EH (cell line): ENCODE measurements at regions not wholly inside any gene's neighbourhood (a gene's known extent, or its start where the extent isn't known, plus 50 kb on each side); places are given as distances from the start of the nearest gene placed in this dataset.
A peak's percentile ranks its signal among the peaks of the same experiment; 100 is the strongest.

Source experiments
- DNase-seq: peaks from one replicate; pipeline ENCODE4 v3.0.0-alpha.2; 2015; ENCODE audit warnings: low read depth

DNA sequence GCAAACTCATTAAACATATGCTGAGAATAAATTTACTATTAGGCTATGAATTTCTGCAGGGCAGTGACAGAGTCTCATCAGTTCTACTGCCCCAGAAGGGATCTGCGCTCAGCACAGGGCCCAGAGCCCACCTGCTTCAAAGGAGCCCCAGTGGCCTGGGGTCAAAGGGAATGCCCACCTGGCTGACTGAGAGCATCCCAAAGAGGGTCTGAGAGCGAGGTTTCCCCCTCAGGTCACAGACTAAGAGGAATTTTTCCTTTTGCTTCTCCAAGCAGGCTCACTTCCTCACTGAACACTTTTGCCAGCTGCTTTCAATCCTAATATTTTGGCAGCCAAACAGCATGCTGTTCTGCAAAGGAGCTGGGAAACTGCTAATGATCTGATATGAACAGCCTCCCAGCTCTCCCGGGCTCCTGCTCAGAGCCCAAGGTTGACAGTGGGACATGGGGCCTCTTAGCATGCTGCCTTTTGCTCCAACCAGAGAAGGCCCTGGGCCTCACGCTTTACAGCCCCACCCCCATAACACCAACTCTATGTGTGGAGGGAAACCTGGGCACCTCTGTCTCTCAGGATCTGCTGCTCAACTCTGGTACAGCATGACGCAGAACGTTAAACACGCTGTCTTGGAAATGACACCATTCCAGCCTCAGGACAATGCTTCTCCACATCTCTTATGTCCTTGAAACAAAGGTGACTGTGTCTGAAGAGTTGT is 70.7 kb upstream of the SYT6 start:
- DNase-seq: no peak

DNA sequence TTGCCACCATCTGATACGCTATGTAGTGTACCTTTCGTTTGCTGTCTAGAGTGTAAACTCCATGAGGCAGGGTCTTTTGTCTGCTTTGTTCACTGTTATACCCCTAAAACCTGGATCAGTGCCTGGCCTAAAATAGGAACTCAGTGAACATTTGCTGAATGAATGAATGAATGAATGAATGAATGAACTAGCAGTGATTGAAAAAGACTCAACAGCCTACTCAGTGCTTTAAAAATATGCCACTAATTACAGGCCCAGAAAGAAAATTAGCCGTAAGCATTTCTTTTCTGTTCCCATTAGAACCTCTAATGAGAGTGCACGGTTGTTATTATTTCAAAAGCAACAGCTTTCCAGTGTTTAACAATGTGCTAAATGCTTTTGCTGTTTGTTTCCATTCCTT is 69.3 kb upstream of the SYT6 start:
- no peak for DNase-seq

DNA sequence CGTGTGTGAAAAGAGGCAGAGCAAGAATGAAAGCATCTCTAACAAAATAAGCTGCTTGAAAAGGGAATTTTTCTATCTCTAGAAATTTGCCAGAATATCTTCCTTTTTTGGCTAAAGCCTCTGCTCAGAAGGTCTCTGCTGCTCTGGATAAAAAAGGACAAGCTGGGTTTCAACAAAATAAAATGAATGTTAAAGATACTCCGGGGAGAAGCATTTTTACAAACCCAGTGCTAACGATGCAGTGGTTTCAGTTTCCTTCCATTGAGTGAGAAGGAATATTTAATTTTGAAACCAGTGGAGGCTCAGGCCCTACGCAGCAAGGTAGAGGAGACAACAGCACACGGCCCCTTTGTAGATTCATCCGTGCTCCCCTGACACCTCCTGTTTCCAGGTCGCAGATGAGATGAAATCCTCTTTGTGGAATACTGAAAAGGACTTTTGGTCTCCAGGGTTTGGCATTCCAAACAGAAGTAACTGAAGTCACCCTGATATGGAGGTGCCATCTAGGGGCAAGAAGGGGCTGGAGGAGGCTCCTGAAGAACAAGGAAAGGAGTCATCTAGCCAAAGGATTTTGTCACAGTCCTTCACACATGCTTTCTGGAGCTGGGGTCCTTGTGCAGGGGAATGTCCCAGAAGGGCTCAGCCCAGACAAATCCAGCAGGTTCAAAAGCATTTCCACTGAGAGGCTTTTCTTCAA is 65.7 kb upstream of the SYT6 start:
- peak; percentile 33 for DNase-seq

DNA sequence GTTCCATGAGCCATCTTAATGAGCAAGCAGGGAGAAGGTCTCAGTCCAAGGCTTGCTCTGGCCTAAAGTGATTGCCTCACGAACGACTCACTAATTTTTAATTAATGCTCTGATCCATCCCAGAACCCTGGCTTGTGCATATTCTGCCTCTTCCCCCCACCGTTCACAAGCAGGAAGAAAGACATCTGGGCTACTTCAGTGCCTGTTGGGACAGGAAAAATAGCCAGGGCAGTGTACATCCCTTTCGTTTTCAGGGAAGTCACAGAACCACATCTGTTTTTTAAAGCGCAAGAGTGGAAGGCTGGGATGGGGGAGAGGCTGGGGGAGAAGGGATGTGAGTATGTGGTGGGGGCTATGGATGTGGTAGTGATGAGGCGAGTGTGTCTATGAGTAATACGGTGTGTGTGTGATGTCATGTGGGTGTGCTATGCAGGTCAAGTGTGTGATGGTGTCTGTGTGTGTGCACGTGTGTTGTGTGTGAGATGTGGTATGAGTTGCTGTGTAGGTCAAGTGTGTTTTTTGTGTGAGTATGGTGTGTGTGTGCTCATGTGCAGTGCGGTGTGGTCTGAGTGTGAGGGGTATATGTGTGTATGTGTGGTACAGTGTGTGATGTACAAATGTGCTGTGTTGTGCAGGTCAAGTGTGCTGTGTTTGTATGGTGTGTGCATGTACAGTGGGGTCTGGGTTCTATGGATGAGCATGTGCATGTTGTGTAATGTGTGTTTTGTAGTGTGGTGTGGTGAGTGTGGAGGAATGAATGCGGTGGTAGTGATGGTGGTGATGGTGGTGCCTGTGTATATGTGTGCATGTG is 64.9 kb upstream of the SYT6 start:
- DNase-seq: no peak

DNA sequence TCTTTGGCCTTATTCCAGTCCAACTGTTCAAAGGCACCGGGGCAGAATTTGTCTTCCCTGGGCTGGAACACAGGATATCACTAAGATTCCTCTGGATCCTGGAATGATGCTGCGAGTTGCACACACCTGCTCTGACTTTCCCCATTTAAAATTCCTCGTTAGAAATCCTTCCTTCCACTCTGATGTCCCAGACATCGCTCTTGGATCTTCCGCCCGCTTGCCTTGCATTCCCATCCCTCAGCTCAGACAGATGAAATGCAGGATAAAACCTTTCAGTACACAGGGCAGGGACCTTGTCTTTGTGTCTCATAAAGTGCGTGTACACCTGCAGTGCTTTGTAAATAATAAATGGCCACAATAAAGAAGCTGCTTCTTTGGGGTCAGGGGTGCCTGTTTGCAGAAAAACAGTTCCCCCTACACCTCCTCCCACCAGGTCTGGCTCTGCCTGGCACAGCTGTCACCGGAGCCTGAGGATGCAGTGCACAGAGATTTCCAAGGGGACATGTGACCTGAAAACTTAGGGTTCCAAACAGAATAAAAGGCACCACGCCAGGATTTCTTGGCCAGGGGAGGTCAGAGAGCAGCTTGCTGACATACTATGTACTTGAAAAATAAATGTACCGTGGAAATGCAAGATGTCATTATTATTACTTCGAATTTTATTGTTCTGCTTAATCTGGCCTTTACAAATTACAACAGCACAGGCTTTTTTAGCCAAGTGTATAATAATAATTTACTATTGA is 62.9 kb upstream of the SYT6 start:
- DNase-seq: no peak

DNA sequence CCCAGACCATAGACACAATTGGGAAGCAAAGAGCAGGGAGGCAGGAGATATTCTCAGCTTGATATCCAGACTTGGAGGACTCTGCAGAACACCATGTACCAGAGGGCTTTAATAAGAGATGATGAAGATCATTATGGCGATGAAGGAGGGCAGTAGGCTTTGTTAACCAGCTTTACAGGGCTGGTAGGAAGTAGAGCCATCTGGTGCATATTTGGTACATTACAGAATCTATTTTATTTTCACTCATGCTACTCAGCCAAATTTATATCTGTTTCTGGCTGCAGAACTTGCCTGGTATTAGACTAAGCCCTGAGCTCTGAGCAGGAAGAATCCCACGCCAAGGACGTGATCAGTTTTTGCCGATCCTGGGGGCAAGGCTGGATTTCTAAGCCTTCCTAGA is 61.8 kb upstream of the SYT6 start:
- DNase-seq: peak; percentile 18

DNA sequence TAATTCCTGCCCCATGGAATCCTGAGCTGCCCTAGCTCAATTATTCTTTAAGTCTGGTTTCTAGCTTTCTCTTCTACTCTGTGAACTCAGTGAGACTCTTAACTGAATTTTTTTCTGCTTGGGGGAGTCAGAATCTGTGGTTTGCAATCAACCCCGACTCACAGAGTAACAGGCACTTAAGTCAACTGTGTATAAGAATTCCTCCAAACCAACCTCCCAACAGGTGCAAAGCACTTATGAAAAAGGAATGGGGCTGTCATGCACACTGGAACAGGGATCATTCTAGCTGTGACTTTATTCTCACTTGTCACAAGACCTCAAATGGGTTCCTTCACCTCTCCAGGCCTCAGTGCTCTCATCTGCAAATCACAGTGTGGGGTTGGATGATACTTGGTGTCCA is 60.3 kb upstream of the SYT6 start:
- no peak for DNase-seq

DNA sequence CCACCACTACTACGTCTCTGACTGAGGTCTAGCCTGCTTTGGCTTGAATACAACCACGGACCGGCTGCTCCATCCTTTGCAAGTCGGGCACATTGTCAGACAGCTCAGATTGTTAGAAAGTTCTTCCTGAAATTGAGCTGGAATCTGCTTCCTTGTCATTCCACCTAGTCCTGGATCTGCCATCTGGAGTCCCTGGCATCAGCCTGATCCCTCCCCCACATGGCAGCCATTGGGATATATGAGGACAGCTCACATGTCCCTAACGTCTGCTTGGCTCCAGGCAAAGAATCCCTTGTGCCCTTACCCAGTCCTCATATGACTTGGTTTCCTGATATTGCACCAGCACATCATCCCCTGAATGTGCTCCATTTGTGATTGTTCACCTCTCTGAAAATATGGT is 56.3 kb upstream of the SYT6 start:
- no peak for DNase-seq

DNA sequence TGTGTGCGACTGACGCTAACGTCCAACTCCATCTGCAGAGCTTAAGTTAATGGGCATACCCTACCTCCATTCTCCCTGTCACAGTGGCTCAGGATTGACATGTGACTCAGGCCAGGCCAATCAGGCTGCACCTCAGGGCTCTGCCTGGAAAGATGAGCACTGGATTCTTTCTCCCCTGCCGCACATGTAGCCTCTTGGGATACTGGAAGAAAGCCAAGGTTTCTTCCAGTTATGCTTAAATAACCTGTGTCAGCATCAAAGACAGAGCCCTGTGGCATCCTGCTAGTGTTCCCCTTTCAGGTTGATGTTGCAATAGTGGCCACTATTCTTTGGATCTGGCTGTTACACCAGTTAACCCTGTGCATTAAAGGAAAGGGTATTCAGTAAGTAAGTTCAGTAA is 55.0 kb upstream of the SYT6 start:
- DNase-seq: no peak

DNA sequence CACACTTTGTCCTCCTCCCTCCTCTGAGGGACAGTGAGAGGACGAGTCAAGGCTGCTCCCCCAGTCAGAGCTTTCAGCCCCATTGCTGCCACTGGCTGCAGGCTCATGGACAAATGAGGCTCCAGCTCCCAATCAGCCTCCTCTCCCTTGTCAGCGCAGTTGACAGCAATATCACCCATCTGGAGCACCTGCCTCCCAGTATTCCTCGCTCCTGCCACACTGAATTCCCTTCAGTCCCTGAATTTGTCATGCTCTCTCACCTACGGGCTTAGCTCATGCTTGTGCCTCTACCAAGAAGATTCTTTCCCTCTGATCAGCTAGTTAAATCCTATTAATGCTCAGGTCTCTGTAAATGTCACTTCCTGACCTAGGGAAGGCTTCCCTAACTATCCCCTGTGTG is 54.4 kb upstream of the SYT6 start:
- no peak for DNase-seq

DNA sequence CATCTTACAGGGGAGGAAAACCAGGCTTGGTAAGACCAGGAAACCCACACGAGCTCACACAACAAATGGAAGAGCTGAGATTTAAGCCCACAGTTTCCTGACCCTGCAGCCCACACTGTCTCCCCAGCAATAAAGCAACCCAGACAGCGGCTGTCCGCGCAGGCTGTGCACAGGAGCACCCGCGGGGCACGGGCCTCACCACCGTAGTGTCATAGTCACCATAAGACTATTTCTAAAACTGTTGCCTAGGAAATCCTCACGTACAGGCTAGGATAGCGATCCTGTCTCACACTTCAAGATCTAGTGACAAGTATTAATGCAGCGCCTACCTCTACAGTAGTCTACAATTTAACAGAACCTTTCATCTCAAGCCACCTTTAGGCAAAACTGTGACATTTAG is 54.0 kb upstream of the SYT6 start:
- no peak for DNase-seq

DNA sequence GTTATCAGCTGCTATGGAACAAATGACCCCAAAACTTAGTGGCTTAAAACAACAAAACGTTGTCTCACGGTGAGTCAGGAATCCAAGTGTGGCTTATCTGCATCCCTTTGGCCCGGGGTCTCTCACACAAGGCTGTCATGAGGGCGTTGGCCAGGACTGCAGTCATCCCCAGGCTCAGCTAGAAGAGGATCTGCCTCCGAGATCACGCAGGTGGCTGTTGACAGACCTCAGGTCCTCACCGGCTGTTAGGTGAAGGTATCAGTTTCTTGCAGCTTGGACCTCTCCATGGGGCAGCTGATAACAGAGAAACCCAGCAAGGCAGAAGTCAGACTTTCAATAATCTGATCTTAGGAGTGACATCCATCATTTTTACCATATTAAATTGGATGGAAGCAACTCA is 52.7 kb upstream of the SYT6 start:
- no peak for DNase-seq

DNA sequence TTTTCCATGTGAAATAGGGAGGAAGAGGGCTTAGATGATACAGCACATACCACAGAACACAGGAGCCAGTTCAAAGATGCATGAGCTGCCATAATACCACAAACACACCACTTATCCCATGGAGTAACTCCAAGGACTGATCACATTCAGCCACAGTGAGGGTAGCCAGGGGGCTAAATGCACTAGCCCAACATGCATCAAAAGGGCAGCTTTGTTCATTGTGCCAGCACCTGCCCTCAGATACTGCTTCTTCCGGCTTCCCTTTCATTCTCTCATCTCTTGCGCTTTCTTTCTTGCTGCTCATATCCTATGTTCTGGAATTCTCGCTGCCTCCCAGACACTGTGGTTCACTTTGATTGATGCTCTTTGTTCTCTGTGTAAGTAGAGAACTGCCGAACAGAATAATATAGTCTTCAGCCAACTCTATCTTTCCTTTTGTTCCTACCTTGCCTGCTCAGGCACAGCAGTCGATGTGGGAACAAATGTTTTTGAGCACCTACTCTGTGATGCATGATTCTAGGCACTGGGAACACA is 50.0 kb upstream of the SYT6 start:
- DNase-seq: no peak
